Endothelial cell (in vitro differentiated cells): ENCODE measurements at regions not wholly inside any gene's neighbourhood (a gene's known extent, or its start where the extent isn't known, plus 50 kb on each side); places are given as distances from the start of the nearest gene placed in this dataset.

Experiments
- DNase-seq: peaks from one replicate; pipeline ENCODE4 v3.0.0; 2021; ENCODE audit warnings: low spot score
- H3K27ac Mint-ChIP-seq: one replicate; pipeline ENCODE4 v1.8.0; 2021; ENCODE audit warnings: mixed read lengths, inconsistent platforms; ENCODE audit not compliant: unreplicated experiment
- H3K27me3 Mint-ChIP-seq: one replicate; pipeline ENCODE4 v1.8.0; 2021; ENCODE audit warnings: mild to moderate bottlenecking, moderate library complexity, mixed read lengths, inconsistent platforms; ENCODE audit not compliant: unreplicated experiment
- H3K36me3 Mint-ChIP-seq: one replicate; pipeline ENCODE4 v1.8.0; 2021; ENCODE audit warnings: mild to moderate bottlenecking, low read depth, mixed read lengths, inconsistent platforms; ENCODE audit not compliant: unreplicated experiment
- H3K4me1 Mint-ChIP-seq: one replicate; pipeline ENCODE4 v1.8.0; 2021; ENCODE audit warnings: mild to moderate bottlenecking, mixed read lengths, inconsistent platforms; ENCODE audit not compliant: unreplicated experiment
- H3K4me3 Mint-ChIP-seq: one replicate; pipeline ENCODE4 v1.8.0; 2021; ENCODE audit warnings: mild to moderate bottlenecking, mixed read lengths, inconsistent platforms; ENCODE audit not compliant: unreplicated experiment
- H3K9me3 Mint-ChIP-seq: one replicate; pipeline ENCODE4 v1.8.0; 2021; ENCODE audit warnings: mixed read lengths, inconsistent platforms; ENCODE audit not compliant: unreplicated experiment
- TF ChIP-seq, protein P1 (sequence below): fragments of 200-600 bp; sonication (generic); IDR thresholded peaks from one replicate; pipeline ENCODE4 v1.5.0; 2021; ENCODE audit warnings: antibody characterized with exemption; ENCODE audit not compliant: unreplicated experiment

DNA sequence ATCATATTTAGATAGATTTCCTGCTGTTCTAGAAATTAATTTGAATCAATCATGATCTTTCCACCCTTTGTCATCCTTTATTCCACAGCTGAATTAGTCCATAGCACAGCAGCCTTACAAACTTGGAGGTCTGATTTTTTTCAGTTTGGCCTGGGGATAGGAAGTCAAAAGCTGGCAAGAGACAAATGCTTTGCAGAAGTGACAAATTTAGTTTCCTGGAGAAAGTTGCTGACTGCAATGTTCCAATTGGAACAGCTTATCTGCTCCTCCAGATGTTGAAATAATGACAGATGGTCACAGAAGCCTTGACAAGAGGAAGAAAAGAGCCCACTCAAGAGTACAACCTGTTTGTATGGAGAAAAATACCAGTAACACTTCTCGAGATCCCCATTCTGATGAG is 1276.1 kb upstream of the CDH8 start:
- H3K27ac Mint-ChIP-seq = peak overlapping the region; percentile 62

DNA sequence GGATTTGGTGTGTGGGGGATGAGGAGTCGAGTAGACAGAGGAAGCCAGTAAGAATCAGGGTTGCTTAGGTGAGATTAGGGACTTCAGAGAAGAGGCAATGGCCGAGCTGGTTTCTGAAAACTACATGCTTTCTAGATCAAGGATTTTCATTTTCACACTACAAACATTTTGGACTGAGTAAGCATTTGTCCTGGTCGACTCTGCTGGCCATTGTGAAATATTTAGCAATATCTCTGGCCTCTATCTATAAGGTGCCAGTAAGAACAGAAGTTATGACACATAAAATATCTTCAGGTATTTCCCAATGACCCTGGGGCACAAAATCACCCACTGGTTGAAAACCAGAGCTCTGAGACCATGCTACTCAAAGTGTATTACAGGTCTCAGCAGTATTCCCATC is 1275.1 kb upstream of the CDH8 start:
- Mint-ChIP-seq H3K27me3 (no peaks in the 10 kb centered on the region), H3K27ac (no peak overlapping the region), H3K9me3 (no peaks in the 10 kb centered on the region), H3K36me3 (no peaks in the 10 kb centered on the region), H3K4me1 (peaks cover 27% of the 10 kb centered on the region), H3K4me3 (no peak overlapping the region)
- no peak for DNase-seq
- TF ChIP-seq, protein P1, sequence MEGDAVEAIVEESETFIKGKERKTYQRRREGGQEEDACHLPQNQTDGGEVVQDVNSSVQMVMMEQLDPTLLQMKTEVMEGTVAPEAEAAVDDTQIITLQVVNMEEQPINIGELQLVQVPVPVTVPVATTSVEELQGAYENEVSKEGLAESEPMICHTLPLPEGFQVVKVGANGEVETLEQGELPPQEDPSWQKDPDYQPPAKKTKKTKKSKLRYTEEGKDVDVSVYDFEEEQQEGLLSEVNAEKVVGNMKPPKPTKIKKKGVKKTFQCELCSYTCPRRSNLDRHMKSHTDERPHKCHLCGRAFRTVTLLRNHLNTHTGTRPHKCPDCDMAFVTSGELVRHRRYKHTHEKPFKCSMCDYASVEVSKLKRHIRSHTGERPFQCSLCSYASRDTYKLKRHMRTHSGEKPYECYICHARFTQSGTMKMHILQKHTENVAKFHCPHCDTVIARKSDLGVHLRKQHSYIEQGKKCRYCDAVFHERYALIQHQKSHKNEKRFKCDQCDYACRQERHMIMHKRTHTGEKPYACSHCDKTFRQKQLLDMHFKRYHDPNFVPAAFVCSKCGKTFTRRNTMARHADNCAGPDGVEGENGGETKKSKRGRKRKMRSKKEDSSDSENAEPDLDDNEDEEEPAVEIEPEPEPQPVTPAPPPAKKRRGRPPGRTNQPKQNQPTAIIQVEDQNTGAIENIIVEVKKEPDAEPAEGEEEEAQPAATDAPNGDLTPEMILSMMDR = no peak

More for the DNA sequence above, 1276.1 kb upstream of the CDH8 start:
- Mint-ChIP-seq H3K27me3 (no peaks in the 10 kb centered on the region), H3K4me1 (peaks cover 27% of the 10 kb centered on the region), H3K9me3 (no peaks in the 10 kb centered on the region), H3K4me3 (no peak overlapping the region), H3K36me3 (no peaks in the 10 kb centered on the region)
- TF ChIP-seq, protein P1 = no peak
- DNase-seq = peak; percentile 21

DNA sequence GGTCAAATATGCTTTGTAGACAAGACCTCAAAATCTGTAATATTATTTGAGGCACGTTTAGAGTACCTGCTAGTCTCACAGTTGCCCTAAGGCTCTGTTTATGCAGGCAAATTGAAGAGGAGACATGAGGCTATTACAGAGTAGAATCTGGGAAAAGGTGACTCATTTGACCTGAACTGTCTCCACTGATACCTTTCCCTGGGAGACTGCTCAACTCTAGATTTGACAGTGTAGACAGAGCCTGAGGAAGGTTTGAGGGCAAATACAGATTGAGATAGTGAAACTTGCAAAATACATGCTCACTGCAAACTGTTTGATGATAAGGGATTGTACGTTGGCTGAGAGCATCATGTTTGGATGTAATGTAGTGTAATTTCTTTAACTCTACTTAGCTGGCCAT is 1266.6 kb upstream of the CDH8 start:
- no peak for DNase-seq
- no peaks in the 10 kb centered on the region for H3K27me3 Mint-ChIP-seq
- TF ChIP-seq, protein P1 = no peak
- no peaks in the 10 kb centered on the region for H3K4me1 Mint-ChIP-seq
- H3K4me3 Mint-ChIP-seq = no peak overlapping the region
- H3K36me3 Mint-ChIP-seq = no peaks in the 10 kb centered on the region
- no peaks in the 10 kb centered on the region for H3K9me3 Mint-ChIP-seq
- no peak overlapping the region for H3K27ac Mint-ChIP-seq

DNA sequence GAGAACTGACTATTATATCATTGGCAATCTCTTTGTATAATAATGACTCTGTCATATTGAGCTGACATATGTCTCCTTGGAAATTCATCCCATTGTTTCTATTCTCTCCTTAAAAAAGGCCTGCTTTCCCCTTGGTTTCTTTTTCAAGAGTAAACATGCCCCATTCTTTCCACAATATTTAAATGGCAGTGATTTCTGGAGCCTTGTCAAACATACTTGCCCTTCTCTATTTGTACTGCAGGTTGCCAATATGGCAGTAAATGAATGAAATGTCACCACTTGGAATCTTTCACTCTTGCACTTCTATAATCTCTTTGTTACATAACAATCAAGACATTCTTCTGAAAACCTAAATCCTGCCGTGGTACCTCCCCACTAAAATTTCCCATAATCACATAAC is 1265.1 kb upstream of the CDH8 start:
- Mint-ChIP-seq H3K27me3 (no peaks in the 10 kb centered on the region), H3K4me3 (no peak overlapping the region), H3K27ac (no peak overlapping the region), H3K4me1 (no peaks in the 10 kb centered on the region), H3K9me3 (no peaks in the 10 kb centered on the region), H3K36me3 (no peaks in the 10 kb centered on the region)
- TF ChIP-seq, protein P1 = no peak
- no peak for DNase-seq

DNA sequence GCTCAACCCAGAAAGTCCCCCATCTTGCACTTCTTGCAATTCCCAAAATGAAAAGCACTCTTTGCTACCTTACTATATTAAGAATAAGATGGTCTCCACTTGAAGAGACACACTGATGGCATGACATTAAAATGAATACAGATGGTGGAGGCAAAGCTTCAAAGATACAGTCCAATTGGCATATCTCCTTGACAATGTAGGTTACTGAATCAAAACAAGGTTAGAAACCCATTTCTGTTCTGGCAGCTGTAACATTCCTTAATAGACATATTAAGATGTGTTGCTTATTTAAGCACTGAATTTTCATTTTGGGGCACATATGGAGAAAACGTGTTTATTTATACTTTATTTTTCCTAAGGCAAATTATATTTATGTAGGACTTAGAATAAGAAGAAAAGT is 1262.8 kb upstream of the CDH8 start:
- no peak for DNase-seq
- Mint-ChIP-seq H3K4me1 (no peaks in the 10 kb centered on the region), H3K36me3 (no peaks in the 10 kb centered on the region), H3K27me3 (no peaks in the 10 kb centered on the region), H3K4me3 (no peak overlapping the region), H3K27ac (no peak overlapping the region), H3K9me3 (no peaks in the 10 kb centered on the region)
- TF ChIP-seq, protein P1 = no peak
